GM12865 (cell line): ENCODE measurements at regions not wholly inside any gene's neighbourhood (a gene's known extent, or its start where the extent isn't known, plus 50 kb on each side); places are given as distances from the start of the nearest gene placed in this dataset.

Experiments used
- DNase-seq: peaks from one replicate; pipeline ENCODE4 v3.0.0; 2010; ENCODE audit warnings: low read depth
- H3K4me3 ChIP-seq: 2 replicates; pipeline ENCODE4 v1.5.1; 2011; ENCODE audit warnings: mild to moderate bottlenecking, low read depth, low read length, control low read depth
- CTCF ChIP-seq: IDR thresholded peaks from 2 replicates; pipeline ENCODE4 v1.5.1; 2011; ENCODE audit warnings: low read length, control low read depth, low read depth, inconsistent platforms; ENCODE audit not compliant: insufficient read depth; ENCODE audit errors: missing control alignments

DNA sequence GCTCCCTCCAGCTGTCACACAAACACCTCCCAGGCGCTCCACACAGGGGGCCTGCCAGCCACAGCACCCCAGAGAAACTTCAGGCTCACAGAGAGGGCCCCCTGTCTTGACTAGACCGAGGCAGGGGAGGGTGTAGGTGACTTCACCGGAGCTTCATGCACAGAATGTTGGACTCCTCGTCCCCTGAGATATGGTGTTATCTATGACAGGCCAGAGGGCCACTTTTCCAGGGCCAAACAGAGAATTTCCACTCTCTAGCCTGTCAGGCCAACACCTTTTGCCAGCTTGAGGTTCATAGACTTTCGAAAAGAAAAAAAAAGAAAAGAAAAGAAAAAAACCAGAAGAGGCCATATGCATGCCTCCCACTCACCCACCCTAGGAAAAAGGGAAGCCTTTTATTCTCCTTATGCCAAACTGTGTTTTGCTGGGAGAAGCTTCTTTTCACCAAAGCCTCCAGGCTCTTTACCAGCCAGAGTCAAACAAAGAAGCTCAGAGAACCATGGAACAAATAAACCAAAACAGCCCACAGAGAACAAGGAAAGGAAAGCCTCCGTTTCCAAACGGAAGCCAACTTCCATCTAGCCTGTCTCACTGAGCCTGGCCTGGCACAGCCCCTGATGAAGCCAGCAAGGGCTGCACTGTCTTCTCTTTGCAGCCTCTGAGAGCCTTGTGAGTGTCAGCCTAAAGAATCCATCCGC lies 313.2 kb upstream of the JARID2 start:
- TF ChIP-seq CTCF = no peak
- no peak for DNase-seq
- no peak overlapping the region for H3K4me3 ChIP-seq

GRCh38 chr6:14933183-14933544 lies 312.7 kb upstream of the JARID2 start:
- no peak for DNase-seq

DNA sequence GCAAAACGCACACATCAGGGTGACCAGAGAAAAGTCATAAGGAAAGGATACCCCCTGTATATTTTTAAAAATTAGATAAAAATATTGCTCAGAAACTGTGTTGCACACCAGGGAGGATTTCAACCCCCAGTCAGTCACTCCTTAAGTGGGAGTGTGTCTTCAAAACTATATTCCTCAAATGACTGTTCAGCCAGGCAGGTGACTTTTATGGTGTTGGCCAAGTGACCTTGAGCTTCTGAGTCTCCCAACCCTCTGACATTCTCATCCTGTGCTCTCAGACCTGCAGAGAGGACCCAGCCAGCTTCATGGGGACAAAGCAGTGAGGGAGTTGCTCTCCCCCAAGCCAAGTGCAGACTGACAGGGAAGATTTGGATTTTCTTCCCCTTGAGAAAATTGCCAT lies 311.9 kb upstream of the JARID2 start:
- peak; percentile 42 for DNase-seq
- no peak for TF ChIP-seq CTCF
- H3K4me3 ChIP-seq = no peak overlapping the region

More at GRCh38 chr6:14933183-14933544, 312.7 kb upstream of the JARID2 start:
- no peak overlapping the region for H3K4me3 ChIP-seq
- TF ChIP-seq CTCF = no peak

DNA sequence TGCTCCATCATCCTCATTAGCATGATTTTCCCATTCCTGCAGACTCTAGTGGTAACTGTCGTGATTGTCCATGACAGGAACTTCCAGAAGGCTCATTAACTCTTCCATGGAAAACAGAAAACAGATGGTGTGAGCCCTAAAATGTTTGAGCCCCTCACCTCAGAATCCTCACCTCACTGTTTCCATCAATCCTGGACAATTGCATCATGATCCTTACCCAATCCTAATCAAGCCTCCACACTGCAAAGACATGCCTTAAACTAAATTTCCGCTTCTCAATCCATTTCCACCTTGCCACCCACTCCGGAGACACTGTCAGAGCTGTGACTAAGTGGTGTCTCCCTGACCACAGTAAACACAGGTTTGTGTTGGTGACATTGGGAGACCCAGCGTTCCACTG lies 311.0 kb upstream of the JARID2 start:
- no peak for DNase-seq
- TF ChIP-seq CTCF = no peak

DNA sequence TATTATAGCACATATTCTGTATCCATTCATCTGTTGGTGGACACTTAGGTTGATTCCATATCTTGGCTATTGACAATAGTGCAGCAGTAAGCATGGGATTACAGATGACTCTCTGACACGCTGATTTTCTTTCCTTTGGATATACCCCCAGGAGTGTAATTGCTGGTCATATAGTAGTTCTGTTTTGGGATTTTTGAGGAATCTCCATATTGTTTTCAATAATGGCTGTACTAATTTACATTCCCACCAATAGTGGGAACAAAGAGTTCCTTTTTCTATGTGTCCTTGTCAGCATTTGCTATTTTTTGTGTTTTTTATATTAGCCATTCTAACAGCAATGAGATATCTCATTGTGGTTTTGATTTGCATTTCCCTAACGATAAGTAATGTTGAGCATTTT lies 309.0 kb upstream of the JARID2 start:
- DNase-seq = no peak
- no peak for TF ChIP-seq CTCF
- H3K4me3 ChIP-seq = no peak overlapping the region

More for the DNA sequence above, 311.0 kb upstream of the JARID2 start:
- no peak overlapping the region for H3K4me3 ChIP-seq

GRCh38 chr6:14943116-14943515 lies 302.8 kb upstream of the JARID2 start:
- DNase-seq = peak; percentile 65
- TF ChIP-seq CTCF = no peak

GRCh38 chr6:14944593-14944992 lies 301.3 kb upstream of the JARID2 start:
- DNase-seq = no peak
- no peak overlapping the region for H3K4me3 ChIP-seq
- no peak for TF ChIP-seq CTCF

More at GRCh38 chr6:14943116-14943515, 302.8 kb upstream of the JARID2 start:
- no peak overlapping the region for H3K4me3 ChIP-seq
